ENCODE measurements at regions not wholly inside any gene's neighbourhood (a gene's known extent, or its start where the extent isn't known, plus 50 kb on each side); places are given as distances from the start of the nearest gene placed in this dataset.

GRCh38 chr12:30827101-30828066 lies 72.6 kb upstream of the CAPRIN2 start:
- DNase-seq, result no peak

GRCh38 chr12:30826276-30826675 lies 71.5 kb upstream of the CAPRIN2 start:
- no peak for DNase-seq

GRCh38 chr12:30825341-30825740 lies 70.6 kb upstream of the CAPRIN2 start:
- DNase-seq, result no peak

GRCh38 chr12:30824311-30824710 lies 69.6 kb upstream of the CAPRIN2 start:
- DNase-seq, result no peak

- no peak for DNase-seq
Observed at GRCh38 chr12:30823764-30824163, 69.0 kb upstream of the CAPRIN2 start.

GRCh38 chr12:30823156-30823699 lies 68.5 kb upstream of the CAPRIN2 start:
- DNase-seq, result peak; percentile 7

GRCh38 chr12:30822385-30823155 lies 67.8 kb upstream of the CAPRIN2 start:
- peak; percentile 2 for DNase-seq

- DNase-seq, result no peak
Observed at GRCh38 chr12:30820406-30820946, 65.7 kb upstream of the CAPRIN2 start.

GRCh38 chr12:30818562-30818961 lies 63.8 kb upstream of the CAPRIN2 start:
- no peak for DNase-seq

GRCh38 chr12:30816742-30817465 lies 62.2 kb upstream of the CAPRIN2 start:
- DNase-seq, result no peak

- no peak for DNase-seq
Observed at GRCh38 chr12:30814295-30814655, 59.5 kb upstream of the CAPRIN2 start.

GRCh38 chr12:30813525-30814294 lies 59.0 kb upstream of the CAPRIN2 start:
- no peak for DNase-seq

GRCh38 chr12:30811966-30812365 lies 57.2 kb upstream of the CAPRIN2 start:
- DNase-seq, result no peak

GRCh38 chr12:30810918-30811317 lies 56.2 kb upstream of the CAPRIN2 start:
- DNase-seq, result no peak

- no peak for DNase-seq
Observed at GRCh38 chr12:30807695-30808034, 52.9 kb upstream of the CAPRIN2 start.

GRCh38 chr12:30806989-30807694 lies 52.4 kb upstream of the CAPRIN2 start:
- DNase-seq, result no peak

- DNase-seq, result no peak
Observed at GRCh38 chr12:30805959-30806358, 51.2 kb upstream of the CAPRIN2 start.

All from activated effector memory CD4-positive, alpha-beta T cell treated with Interleukin-2 at 50 U/mL for 16 hours (primary cell).